Prostate gland (tissue), 2 donors: ENCODE measurements at regions not wholly inside any gene's neighbourhood (a gene's known extent, or its start where the extent isn't known, plus 50 kb on each side); places are given as distances from the start of the nearest gene placed in this dataset.

Experiments used
- CTCF ChIP-seq, 4 experiments: fragments of 200-600 bp in 2 of 4; fragments of 450-650 bp in 2 of 4; sonication (generic) in 2 of 4; IDR thresholded peaks; 1 replicate in 3 of 4; 2 replicates in 1 of 4; pipeline ENCODE4 v1.5.1; 2016 to 2019; ENCODE audit warnings: antibody characterized with exemption in 4 of 4, mild to moderate bottlenecking in 2 of 4, moderate library complexity in 2 of 4
- POLR2A ChIP-seq: fragments of 450-650 bp; IDR thresholded peaks from one replicate; pipeline ENCODE4 v1.6.1; 2016; ENCODE audit warnings: antibody characterized with exemption, mild to moderate bottlenecking
- POLR2AphosphoS5 ChIP-seq: sonication (generic); formaldehyde crosslinking; IDR thresholded peaks from one replicate; pipeline ENCODE4 v1.6.1; 2017; ENCODE audit warnings: antibody characterized with exemption

GRCh38 chr6:14730654-14731053, 515.2 kb upstream of the JARID2 start:
- no peak for TF ChIP-seq POLR2AphosphoS5
- TF ChIP-seq CTCF (IDR thresholded peaks at IDR 0.05) = no peak
- TF ChIP-seq POLR2A = no peak
